PC-3 (cell line): ENCODE measurements at regions not wholly inside any gene's neighbourhood (a gene's known extent, or its start where the extent isn't known, plus 50 kb on each side); places are given as distances from the start of the nearest gene placed in this dataset.

ENCODE experiments used
- ATAC-seq: fragments of 200-7000 bp; cut with Tn5 transposase; 2 replicates; pipeline ENCODE4 v1.9.1; 2020; ENCODE audit warnings: mild to moderate bottlenecking, moderate library complexity
- BruUV-seq: library from RNA; stranded (reverse); fragments of 400-500 nt; replicated peaks from 2 replicates; lab custom pipeline; 2021; lab: Mats Ljungman, UMichigan
- CTCF ChIA-PET: fragments of 300-600 bp; sonication (Branson Sonifier 250); formaldehyde crosslinking; loops from one replicate; lab custom pipeline; 2022; ENCODE audit warnings: antibody characterized with exemption; lab: Charles Lee
- POLR2A ChIA-PET: fragments of 300-600 bp; sonication (Branson Sonifier 250); formaldehyde crosslinking; loops from one replicate; lab custom pipeline; 2022; ENCODE audit warnings: antibody characterized with exemption; ENCODE audit not compliant: unreplicated experiment; lab: Charles Lee
- DNase-seq: peaks from one replicate; pipeline ENCODE4 v3.0.0-alpha.2; 2015
- H2AFZ ChIP-seq: fragments of 300-600 bp; sonication (generic); 2 replicates; pipeline ENCODE4 v1.6.0; 2016; ENCODE audit warnings: antibody characterized with exemption, low read length
- H3F3A ChIP-seq: fragments of 300-600 bp; sonication (generic); one replicate; pipeline ENCODE4 v1.6.0; 2017; ENCODE audit warnings: antibody characterized with exemption, low read length, control low read depth, mild to moderate bottlenecking; ENCODE audit not compliant: unreplicated experiment
- H3K27ac ChIP-seq: fragments of 300-600 bp; sonication (generic); 2 replicates; pipeline ENCODE4 v1.5.1; 2016; ENCODE audit warnings: mild to moderate bottlenecking, low read length
- H3K27me3 ChIP-seq: fragments of 300-600 bp; sonication (generic); 2 replicates; pipeline ENCODE4 v1.6.1; 2016; ENCODE audit warnings: low read length, mixed read lengths
- H3K36me3 ChIP-seq: fragments of 300-600 bp; sonication (generic); 2 replicates; pipeline ENCODE4 v1.6.1; 2016; ENCODE audit warnings: low read depth, mixed run types, low read length, mixed read lengths
- H3K4me1 ChIP-seq: fragments of 300-600 bp; sonication (generic); 2 replicates; pipeline ENCODE4 v1.5.1; 2016; ENCODE audit warnings: low read length; ENCODE audit not compliant: insufficient read depth
- H3K4me2 ChIP-seq: fragments of 300-600 bp; sonication (generic); 2 replicates; pipeline ENCODE4 v1.6.0; 2016; ENCODE audit warnings: low read length
- H3K4me3 ChIP-seq: fragments of 300-600 bp; sonication (generic); 2 replicates; pipeline ENCODE4 v1.5.1; 2016; ENCODE audit warnings: mild to moderate bottlenecking, low read length, mixed read lengths
- H3K79me2 ChIP-seq: fragments of 300-600 bp; sonication (generic); 2 replicates; pipeline ENCODE4 v1.6.1; 2017; ENCODE audit warnings: low read length, mixed read lengths
- H3K9ac ChIP-seq: fragments of 300-600 bp; sonication (generic); 2 replicates; pipeline ENCODE4 v1.6.0; 2016; ENCODE audit warnings: mild to moderate bottlenecking, low read length
- H3K9me2 ChIP-seq: fragments of 300-600 bp; sonication (generic); replicated peaks from 2 replicates; pipeline ENCODE4 v1.6.1; 2016; ENCODE audit warnings: mixed run types, low read length, mixed read lengths
- H3K9me3 ChIP-seq: fragments of 300-600 bp; sonication (generic); 2 replicates; pipeline ENCODE4 v1.6.1; 2016; ENCODE audit warnings: low read length, mixed read lengths
- H4K20me1 ChIP-seq: fragments of 300-600 bp; sonication (generic); 2 replicates; pipeline ENCODE4 v1.6.1; 2016; ENCODE audit warnings: low read length, mixed read lengths
- CTCF ChIP-seq: fragments of 300-600 bp; sonication (generic); conservative IDR thresholded peaks from 2 replicates; pipeline ENCODE4 v1.5.1; 2017; ENCODE audit warnings: antibody characterized with exemption, low read depth, mild to moderate bottlenecking, low read length
- EZH2 ChIP-seq: fragments of 300-600 bp; sonication (generic); IDR thresholded peaks from one replicate; pipeline ENCODE4 v1.6.1; 2017; ENCODE audit warnings: antibody characterized with exemption, mild to moderate bottlenecking, low read length; ENCODE audit not compliant: unreplicated experiment
- EZH2phosphoT487 ChIP-seq: fragments of 300-600 bp; sonication (generic); IDR thresholded peaks from 2 replicates; pipeline ENCODE4 v1.6.1; 2018; ENCODE audit warnings: mild to moderate bottlenecking, antibody characterized with exemption, low read length, borderline replicate concordance
- intact Hi-C: fragments of 100-400 bp; cut with micrococcal nuclease; formaldehyde crosslinking; loops from 2 replicates; pipeline ENCODE4 v1.9.0; 2023

DNA sequence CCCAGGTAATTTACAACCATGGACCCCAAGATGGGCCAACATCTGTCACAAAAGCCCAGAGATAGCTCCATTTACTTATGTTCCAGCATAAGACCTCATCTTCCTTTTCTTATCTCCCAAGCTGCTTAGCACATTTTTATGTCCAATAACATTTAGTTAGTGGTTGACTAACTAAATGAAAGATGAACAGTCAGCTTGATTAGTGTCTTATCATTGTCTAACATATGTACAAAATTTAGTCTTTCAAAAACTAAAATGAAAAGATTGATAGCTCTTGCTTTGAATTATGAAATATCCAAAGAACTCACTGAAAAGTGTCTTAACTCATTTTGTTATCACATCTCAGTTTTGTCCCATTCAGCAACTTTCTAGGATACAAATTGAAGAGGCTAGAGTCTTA, 163.1 kb upstream of the EGLN3 start:
- Histone ChIP-seq H3K9ac (no peak overlapping the region), H3K9me3 (no peaks in the 10 kb centered on the region), H3K27ac (peak overlapping the region; percentile 57; the same call in 1 of the 2 replicates), H3K4me3 (no peak overlapping the region), H2AFZ (no peak overlapping the region; the same call in 1 of the 2 replicates), H3K4me1 (peaks cover 25% of the 10 kb centered on the region), H3K9me2 (no peaks in the 10 kb centered on the region), H3K79me2 (no peaks in the 10 kb centered on the region), H3K27me3 (no peaks in the 10 kb centered on the region), H4K20me1 (no peaks in the 10 kb centered on the region), H3F3A (no peaks in the 10 kb centered on the region), H3K4me2 (peak overlapping the region; percentile 72; the same call in 1 of the 2 replicates), H3K36me3 (no peaks in the 10 kb centered on the region)
- ChIA-PET CTCF (interaction anchor here (1.2 kb wide), 1 partner anchor 15 kb away, joined by 3 read pairs; no protein-coding TSS in a partner anchor), POLR2A (no interaction called here)
- BruUV-seq = no TSS peak
- ATAC-seq (no peak), DNase-seq (no peak)
- TF ChIP-seq CTCF (no peak), EZH2 (no peak), EZH2phosphoT487 (no peak)
- intact Hi-C loops = loop anchor here (5.0 kb wide), 1 partner anchor 113 kb away; no protein-coding TSS in a partner anchor

DNA sequence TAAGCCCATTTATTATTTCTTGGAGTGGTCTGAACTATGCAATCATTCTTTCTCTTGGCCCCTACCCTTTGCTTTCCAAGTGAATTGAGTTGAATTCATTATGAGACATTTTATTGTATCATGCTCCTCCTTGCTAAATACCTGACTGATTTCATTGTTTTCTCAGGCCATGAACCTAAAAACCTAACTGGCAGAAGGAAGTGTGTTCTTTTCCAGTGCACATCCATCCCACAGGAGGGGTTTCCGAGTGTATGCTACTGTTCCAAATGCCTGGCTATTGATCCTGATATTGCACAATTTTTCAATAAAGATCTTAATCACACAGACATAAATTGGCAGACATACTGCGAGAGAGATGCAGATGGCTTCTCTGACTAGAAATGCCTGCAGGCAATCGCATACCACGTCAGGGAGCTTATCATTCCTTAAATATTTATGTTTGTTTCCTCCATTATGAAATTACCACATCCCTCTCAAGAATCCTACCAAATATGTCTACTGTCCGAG, 162.2 kb upstream of the EGLN3 start:
- TF ChIP-seq EZH2phosphoT487 = no peak
- TF ChIP-seq CTCF = no peak
- no peak for TF ChIP-seq EZH2
- intact Hi-C loops = loop anchor here (5.0 kb wide), 1 partner anchor 114 kb away; no protein-coding TSS in a partner anchor
- Histone ChIP-seq H3K36me3 (no peaks in the 10 kb centered on the region), H3K9me2 (no peaks in the 10 kb centered on the region), H2AFZ (peak overlapping the region; percentile 62), H3F3A (no peaks in the 10 kb centered on the region), H3K9ac (no peak overlapping the region), H3K9me3 (no peaks in the 10 kb centered on the region), H3K4me2 (peak overlapping the region; percentile 72), H3K4me1 (peaks cover 25% of the 10 kb centered on the region), H3K27ac (peak overlapping the region; percentile 57), H3K27me3 (no peaks in the 10 kb centered on the region), H3K79me2 (no peaks in the 10 kb centered on the region), H4K20me1 (no peaks in the 10 kb centered on the region), H3K4me3 (peak overlapping the region; percentile 30)
- ATAC-seq (peak; percentile 82), DNase-seq (peak; percentile 91)
- POLR2A ChIA-PET = interaction anchor here (0.7 kb wide), 1 partner anchor 261 kb away, joined by 6 read pairs; no protein-coding TSS in a partner anchor
- CTCF ChIA-PET = interaction anchor here (1.2 kb wide), 1 partner anchor 14 kb away, joined by 3 read pairs; no protein-coding TSS in a partner anchor
- no TSS peak for BruUV-seq

GRCh38 chr14:34111953-34112352, 161.1 kb upstream of the EGLN3 start:
- Histone ChIP-seq H4K20me1 (no peaks in the 10 kb centered on the region), H3K4me2 (peak overlapping the region; percentile 72), H3K36me3 (no peaks in the 10 kb centered on the region), H3K79me2 (no peaks in the 10 kb centered on the region), H3K4me3 (no peak overlapping the region), H2AFZ (no peak overlapping the region), H3F3A (no peaks in the 10 kb centered on the region), H3K27me3 (no peaks in the 10 kb centered on the region), H3K27ac (no peak overlapping the region), H3K4me1 (peaks cover 25% of the 10 kb centered on the region), H3K9ac (no peak overlapping the region), H3K9me3 (no peaks in the 10 kb centered on the region), H3K9me2 (no peaks in the 10 kb centered on the region)
- no peak for ATAC-seq
- TF ChIP-seq EZH2phosphoT487 (no peak), EZH2 (no peak), CTCF (no peak; the same call in 1 of the 2 replicates)
- CTCF ChIA-PET = no interaction called here
- BruUV-seq = no TSS peak
- intact Hi-C loops = loop anchor here (5.0 kb wide), 1 partner anchor 115 kb away; no protein-coding TSS in a partner anchor
- no peak for DNase-seq
- POLR2A ChIA-PET = no interaction called here
